NCI-H510A treated with DMSO at 0.1 percent for 48 hours (cell line): ENCODE measurements at regions not wholly inside any gene's neighbourhood (a gene's known extent, or its start where the extent isn't known, plus 50 kb on each side); places are given as distances from the start of the nearest gene placed in this dataset.
"Not testable (repeated sequence)": the region's sequence is repeated elsewhere in the genome, so short reads cannot be mapped to it uniquely, and the experiment has no call there.

Experiments used
- DNase-seq: peaks from one replicate; lab custom pipeline; 2025; lab: John Stamatoyannopoulos, UW

DNA sequence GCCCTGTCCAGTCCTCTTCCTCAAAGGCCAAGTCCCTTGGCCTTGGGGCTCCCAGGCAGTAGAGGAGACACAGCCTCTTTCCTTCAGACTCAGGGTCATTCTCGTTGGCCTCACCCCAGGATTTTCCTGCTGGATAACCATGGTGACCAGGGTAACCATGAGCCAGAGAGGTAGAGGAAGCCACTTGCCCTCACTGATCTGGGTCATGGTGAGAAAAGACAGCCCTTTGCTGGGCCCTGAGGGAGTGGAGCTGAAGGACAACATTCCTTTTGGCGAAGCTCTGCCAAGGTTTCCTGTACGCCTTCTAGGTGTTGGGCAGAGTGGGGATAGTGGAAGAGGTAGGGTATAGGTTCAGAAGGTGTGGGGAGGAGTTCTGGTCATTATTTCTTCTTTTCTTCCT, 53.1 kb upstream of the WNT4 start:
- DNase-seq, result no peak

- DNase-seq, result no peak
These were observed 53.7 kb upstream of the WNT4 start for GRCh38 chr1:22196641-22197040.

DNA sequence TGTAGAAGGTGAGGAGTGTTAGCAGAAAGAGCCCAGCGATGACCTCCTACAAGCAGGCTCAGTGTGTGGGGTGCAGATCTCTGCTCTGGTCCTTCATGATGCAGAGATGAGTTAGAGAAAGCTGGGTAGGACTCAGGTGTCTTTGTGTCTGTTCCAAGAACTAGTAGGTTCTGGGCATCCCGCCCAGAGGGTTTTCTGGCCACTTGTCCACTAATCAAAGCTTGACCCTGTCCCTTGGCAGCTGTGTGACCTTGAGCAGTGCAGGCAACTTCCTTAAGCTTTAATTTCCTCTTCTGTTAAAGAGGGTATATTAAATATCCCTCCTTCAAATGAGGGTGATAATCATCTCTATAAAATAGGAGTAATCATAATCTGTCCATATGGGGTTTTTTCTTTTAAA, 54.7 kb upstream of the WNT4 start:
- DNase-seq, result no peak

DNA sequence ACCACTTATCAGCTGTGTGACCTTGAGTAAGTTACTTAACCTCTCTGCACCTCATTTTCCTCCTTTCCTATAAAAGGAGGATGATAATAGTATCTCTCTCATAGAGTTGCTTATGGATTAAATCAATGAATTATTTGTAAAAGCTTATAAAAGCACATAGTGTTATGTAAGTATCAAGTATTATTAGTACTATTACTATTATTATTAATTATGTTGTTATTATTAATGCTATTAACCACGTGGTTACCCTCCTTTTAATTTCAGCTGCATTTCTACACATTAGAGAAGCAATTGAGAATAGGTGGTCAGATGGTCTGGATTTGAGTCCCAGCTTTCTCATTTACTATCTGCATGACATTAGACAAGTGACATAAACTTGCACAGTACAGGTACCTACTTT, 58.1 kb upstream of the WNT4 start:
- DNase-seq, result no peak

GRCh38 chr1:22203335-22203734, 60.4 kb upstream of the WNT4 start:
- DNase-seq, result no peak

- DNase-seq, result no peak
These were observed 61.4 kb upstream of the WNT4 start for GRCh38 chr1:22204057-22204840.

DNA sequence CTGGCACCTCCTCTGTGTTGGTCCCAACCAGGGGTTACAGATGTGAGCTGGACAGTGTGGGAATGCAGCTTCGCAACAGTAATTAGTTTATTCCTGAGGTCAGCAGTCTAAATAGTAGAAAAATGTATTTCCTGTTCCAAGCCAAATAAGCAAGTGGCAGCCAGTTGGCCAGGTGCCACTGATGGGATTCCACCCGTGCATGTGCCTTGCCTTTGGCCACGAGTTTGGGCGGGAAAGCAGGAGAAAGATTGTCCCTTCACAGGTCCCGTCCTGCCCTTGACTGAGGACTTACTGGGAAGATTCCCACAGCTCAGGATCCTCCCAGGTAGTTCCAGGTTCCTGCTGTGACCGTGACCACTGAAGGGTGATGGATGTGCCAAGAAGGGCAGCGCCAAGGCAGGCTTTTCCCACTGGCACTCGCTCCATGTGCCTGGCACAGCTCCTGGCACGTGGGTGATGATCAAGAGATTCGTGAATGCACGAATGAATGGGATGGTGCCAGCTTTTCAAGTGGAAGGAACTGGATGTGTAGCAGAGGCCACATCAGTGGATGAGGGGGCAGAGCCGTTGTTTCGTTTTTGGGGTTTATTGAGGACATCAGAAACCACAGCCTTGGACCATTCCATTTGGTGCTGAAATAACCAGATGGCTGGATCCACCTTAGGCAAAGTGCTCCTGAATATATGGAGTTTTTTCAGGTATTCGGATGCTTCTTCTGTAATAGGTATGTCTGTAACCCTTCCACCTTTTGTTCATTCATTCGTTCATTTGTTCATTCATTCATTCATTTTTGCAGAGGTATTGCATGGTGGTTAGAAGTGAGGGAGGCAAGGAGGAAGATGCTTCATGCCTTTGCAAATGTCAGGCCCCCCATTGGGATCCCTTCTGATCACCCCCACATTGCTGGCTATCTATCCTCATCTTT, 62.4 kb upstream of the WNT4 start:
- no peak for DNase-seq

GRCh38 chr1:22206551-22207125, 63.7 kb upstream of the WNT4 start:
- DNase-seq, result no peak

DNA sequence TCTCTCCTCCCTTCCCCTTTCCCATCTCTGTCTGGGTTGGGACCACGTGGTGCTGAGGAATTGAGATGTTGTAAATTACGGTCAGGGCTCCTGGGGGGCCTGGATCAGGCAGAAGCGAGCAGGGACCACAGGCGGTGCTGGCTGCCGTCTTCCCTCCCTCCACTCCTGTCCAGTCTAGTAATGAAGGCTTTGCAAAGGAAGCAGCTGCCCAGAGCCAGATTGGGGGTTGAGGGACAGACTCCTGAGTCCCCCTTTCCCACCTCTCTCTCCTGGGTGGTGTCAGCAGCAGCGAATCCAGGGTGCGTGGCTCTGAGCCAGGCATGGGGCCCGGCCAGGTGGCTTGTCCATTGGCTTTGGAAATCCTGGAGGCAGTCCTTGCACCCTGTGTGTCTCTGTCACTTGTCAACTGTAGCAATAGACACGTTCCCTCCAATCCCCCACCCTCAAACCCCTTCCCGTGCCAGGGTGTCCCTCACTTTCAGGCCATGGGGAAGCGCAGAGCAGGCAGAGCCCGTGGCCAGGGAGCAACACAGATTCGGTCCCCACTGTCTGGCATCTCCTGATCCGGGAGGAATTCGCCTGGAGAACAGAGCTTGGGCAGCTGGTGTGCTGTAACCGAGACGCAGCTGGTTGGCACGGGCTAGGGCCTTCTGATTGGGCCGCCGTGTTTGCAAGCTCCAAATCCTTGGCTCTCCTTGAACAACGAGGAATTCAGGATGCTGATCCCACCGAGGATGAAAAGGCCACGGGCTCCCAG, 64.8 kb upstream of the WNT4 start:
- DNase-seq, result no peak

DNA sequence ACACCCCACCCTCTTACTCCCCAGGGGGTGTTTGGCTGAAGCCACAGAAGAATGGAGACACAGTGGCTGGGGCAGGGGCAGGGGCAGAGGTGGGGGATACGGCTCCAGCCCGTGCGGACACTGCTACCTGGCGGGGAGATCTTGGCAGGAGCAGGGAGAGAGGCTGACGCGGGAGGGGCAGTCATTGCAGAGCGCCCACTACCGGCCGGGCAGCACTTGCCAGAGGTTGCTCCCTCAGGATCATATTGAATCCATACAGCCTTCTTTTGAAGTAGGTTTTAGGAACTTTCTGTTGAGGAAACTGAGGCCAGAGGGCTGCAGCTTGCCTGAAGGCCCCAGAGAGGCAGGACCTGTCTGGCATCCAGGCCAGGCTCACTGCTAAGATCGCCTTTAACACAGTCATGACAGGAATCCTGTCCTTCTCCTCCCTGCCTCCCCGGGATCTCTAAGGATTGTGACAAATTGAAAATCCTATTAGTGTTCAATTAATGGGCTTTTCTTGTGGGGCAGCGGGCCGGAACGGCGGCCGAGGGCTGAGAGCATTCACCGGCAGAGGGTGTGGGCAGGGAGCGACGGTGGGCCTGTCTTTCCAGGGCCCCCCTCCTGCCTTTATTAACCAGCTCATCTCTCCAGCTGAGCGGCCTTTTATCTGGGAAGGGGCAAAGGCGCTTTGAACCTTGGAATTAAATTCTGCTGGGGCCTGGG, 65.5 kb upstream of the WNT4 start:
- no peak for DNase-seq

DNA sequence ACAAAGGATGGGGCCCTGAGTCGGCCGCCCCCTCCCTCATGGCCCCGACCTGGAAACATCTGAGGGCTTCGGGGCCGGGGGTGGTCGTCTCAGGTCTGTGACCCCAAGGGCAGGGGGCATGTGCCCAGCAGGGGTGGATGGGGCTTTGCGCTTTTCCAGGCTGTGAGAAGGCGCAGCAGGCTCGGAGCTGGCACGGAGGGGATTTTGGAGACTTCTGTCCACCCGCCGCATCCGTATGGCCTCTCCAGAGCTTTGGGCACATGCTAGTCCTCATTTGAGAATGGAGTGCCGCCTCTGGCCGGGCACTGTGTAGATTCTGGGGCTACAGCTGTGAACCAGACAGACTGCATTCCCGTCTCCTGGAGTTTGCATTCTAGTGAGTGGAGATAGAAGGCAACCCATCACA, 66.1 kb upstream of the WNT4 start:
- no peak for DNase-seq

DNA sequence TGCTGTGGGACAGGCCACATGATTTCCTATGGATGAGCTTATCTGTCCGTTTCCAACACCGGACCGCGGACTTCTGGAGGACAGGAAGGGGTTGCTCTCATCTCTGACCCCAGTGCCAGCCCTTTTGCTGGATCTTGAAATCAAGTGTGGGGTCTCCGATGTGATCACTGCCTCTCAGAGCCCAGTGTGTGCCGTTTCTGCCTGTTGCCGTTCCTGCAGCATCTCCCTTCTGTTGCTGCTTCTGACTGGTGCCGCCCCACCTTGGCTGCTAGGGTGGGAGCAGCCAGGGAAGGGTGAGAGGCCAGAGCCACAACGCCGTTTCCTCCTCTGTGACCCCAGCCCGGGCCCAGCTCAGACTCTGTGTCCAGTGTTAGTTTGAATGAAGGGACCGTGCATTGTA, 67.3 kb upstream of the WNT4 start:
- no peak for DNase-seq

GRCh38 chr1:22210636-22211035, 67.7 kb upstream of the WNT4 start:
- DNase-seq, result no peak

- DNase-seq, result not testable (repeated sequence)
These were observed 68.6 kb upstream of the WNT4 start for GRCh38 chr1:22211459-22211858.

DNA sequence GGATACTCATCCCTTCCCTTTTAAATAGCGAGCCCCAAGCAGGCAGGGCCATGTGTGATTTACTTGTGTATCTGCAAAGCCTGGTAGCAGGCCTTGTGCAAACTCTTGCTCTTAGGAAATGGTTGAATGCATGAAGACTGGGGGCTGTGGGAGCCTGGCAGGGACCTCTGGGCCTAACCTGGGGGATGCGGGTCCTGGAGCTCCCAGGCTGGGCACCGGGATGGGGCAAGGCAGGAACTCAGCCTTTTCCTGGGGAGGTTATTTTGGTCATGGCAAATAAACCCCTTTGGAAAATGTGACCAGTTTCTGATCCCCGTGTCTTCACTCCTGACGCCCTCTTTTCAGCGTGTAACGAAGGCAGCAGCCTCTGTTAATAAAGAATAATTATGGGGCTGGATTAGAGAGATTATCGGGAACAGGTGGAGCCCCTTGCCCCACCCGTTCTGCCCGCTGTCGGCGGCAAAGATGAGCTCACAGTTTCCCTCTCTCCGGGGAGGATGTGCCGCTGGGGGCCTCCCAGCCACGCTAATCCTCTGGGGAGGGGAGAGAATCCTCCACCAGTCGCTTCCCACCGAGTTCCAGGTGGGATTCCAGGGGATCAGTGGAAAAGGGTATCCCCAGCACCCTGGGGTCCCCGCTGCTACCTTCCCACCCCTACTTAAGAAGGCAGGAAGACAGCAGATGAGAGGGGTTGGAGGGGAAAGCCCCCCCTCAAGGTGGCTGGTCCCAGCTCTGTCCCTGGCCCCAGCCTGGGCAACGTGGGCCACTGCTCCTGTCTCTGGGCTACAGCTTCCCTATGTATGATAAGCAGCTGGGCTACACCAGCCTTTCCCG, 69.7 kb upstream of the WNT4 start:
- no peak for DNase-seq

- DNase-seq, result no peak
These were observed 73.5 kb upstream of the WNT4 start for GRCh38 chr1:22216210-22216883.

- no peak for DNase-seq
These were observed 74.1 kb upstream of the WNT4 start for GRCh38 chr1:22216966-22217365.

DNA sequence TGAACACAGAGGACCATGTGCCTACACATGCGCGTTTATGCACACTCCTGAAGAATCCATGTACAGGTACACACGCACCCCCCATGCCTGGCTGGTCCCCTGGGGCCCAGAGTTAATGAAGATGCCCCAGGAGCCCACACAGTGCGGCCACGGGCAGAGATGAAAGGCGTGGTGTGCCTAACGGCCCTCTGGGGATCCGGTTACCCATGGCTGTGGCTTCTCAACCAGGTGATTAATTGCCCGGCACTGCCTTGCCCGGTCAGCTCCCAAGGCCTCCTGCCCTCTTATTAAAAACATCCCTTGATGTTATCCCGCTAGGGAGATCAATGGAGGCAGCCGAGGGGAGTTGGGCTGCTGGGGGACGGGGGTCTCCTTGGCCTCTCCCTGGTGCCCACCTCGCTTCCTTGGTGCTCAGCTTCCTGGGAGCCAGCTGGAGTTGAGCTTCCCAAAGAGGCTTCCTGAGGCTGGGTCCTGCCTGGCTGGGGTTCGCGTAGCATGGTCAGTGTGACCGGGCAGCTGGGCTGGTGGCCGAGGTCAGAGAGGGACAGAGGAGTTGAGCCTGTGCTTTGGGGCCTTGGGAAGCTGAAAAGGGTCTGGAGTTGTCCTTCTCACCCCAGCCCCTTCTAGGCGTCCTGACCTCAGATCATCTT, 75.0 kb upstream of the WNT4 start:
- no peak for DNase-seq

- no peak for DNase-seq
These were observed 75.8 kb upstream of the WNT4 start for GRCh38 chr1:22218618-22219250.
